Keratinocyte (primary cell): ENCODE measurements at regions not wholly inside any gene's neighbourhood (a gene's known extent, or its start where the extent isn't known, plus 50 kb on each side); places are given as distances from the start of the nearest gene placed in this dataset.

Source experiments
- DNase-seq: peaks from one replicate; pipeline ENCODE4 v3.0.0-alpha.2; 2011; ENCODE audit warnings: low read depth, missing footprints, low spot score
- FAIRE-seq: peaks from 2 replicates; lab custom pipeline; 2011; peaks lifted over from hg19 to GRCh38; lab: Jason Lieb, UNC
- H2AFZ ChIP-seq: 2 replicates; pipeline ENCODE4 v1.6.0; 2012; ENCODE audit warnings: low read length, control low read depth, inconsistent platforms; ENCODE audit not compliant: control insufficient read depth
- H3K27ac ChIP-seq: 2 replicates; pipeline ENCODE4 v1.5.1; 2011; ENCODE audit warnings: low read length; ENCODE audit not compliant: control insufficient read depth, insufficient read depth
- H3K27me3 ChIP-seq: 3 replicates; pipeline ENCODE4 v1.6.0; 2011; ENCODE audit warnings: low read length; ENCODE audit not compliant: control insufficient read depth, insufficient read depth; ENCODE audit errors: extremely low read depth
- H3K36me3 ChIP-seq, 2 experiments: 2 replicates in 1 of 2; 3 replicates in 1 of 2; pipeline ENCODE4 v1.5.1; 2011; ENCODE audit warnings: low read length in 2 of 2, mild to moderate bottlenecking in 1 of 2; ENCODE audit not compliant: control insufficient read depth in 2 of 2, insufficient read depth in 2 of 2; ENCODE audit errors: extremely low read depth in 1 of 2
- H3K4me1 ChIP-seq: 3 replicates; pipeline ENCODE4 v1.5.1; 2011; ENCODE audit warnings: low read length; ENCODE audit not compliant: control insufficient read depth, insufficient read depth; ENCODE audit errors: extremely low read depth
- H3K4me2 ChIP-seq: 3 replicates; pipeline ENCODE4 v1.6.0; 2011; ENCODE audit warnings: low read depth, low read length; ENCODE audit not compliant: control insufficient read depth, insufficient read depth; ENCODE audit errors: extremely low read depth
- H3K4me3 ChIP-seq, 3 experiments: fragments of 200-600 bp in 1 of 3; sonication (generic) in 1 of 3; 2 replicates in 2 of 3; 3 replicates in 1 of 3; pipeline ENCODE4 v1.5.1; 2011 to 2016; ENCODE audit warnings: low read length in 3 of 3, mild to moderate bottlenecking in 3 of 3, control low read depth in 2 of 3, inconsistent platforms in 1 of 3, low read depth in 1 of 3, mixed read lengths in 1 of 3, mixed run types in 1 of 3, moderate library complexity in 1 of 3; ENCODE audit not compliant: control insufficient read depth in 2 of 3, insufficient read depth in 2 of 3; ENCODE audit errors: extremely low read depth in 1 of 3
- H3K79me2 ChIP-seq: 2 replicates; pipeline ENCODE4 v1.6.0; 2012; ENCODE audit warnings: low read length; ENCODE audit not compliant: control insufficient read depth, insufficient read depth
- H3K9ac ChIP-seq: 3 replicates; pipeline ENCODE4 v1.6.0; 2011; ENCODE audit warnings: low read length; ENCODE audit not compliant: control insufficient read depth, insufficient read depth; ENCODE audit errors: extremely low read depth
- H3K9me1 ChIP-seq: 3 replicates; pipeline ENCODE4 v1.6.0; 2011; ENCODE audit warnings: low read length; ENCODE audit not compliant: control insufficient read depth, insufficient read depth; ENCODE audit errors: extremely low read depth
- H3K9me3 ChIP-seq: 2 replicates; pipeline ENCODE4 v1.5.1; 2012; ENCODE audit warnings: low read depth, low read length; ENCODE audit not compliant: control insufficient read depth
- H4K20me1 ChIP-seq: 3 replicates; pipeline ENCODE4 v1.6.0; 2011; ENCODE audit warnings: low read length; ENCODE audit not compliant: control insufficient read depth, insufficient read depth; ENCODE audit errors: extremely low read depth
- EZH2 ChIP-seq: IDR thresholded peaks from one replicate; pipeline ENCODE4 v1.6.1; 2012; ENCODE audit warnings: inconsistent platforms, mild to moderate bottlenecking, low read length, moderate library complexity
- dilution Hi-C: fragments of 300-500 bp; cut with MboI; formaldehyde crosslinking; loops from one replicate; pipeline ENCODE4 v1.7.0; 2020; ENCODE audit warnings: low sequenced_read_pairs; ENCODE audit not compliant: extremely low pct_ligation_motif_present
- TF ChIP-seq, protein P1 (sequence below), 3 experiments: IDR thresholded peaks in 1 of 3; conservative IDR thresholded peaks in 1 of 3; optimal IDR thresholded peaks in 1 of 3; 2 replicates in 2 of 3; 3 replicates in 1 of 3; pipeline versions ENCODE3 to v1.5.1; 2011; ENCODE audit warnings: low read length in 3 of 3, mild to moderate bottlenecking in 3 of 3, moderate library complexity in 2 of 3, control low read depth in 1 of 3, inconsistent platforms in 1 of 3; ENCODE audit not compliant: insufficient read depth in 2 of 3; ENCODE audit errors: extremely low read depth in 1 of 3

DNA sequence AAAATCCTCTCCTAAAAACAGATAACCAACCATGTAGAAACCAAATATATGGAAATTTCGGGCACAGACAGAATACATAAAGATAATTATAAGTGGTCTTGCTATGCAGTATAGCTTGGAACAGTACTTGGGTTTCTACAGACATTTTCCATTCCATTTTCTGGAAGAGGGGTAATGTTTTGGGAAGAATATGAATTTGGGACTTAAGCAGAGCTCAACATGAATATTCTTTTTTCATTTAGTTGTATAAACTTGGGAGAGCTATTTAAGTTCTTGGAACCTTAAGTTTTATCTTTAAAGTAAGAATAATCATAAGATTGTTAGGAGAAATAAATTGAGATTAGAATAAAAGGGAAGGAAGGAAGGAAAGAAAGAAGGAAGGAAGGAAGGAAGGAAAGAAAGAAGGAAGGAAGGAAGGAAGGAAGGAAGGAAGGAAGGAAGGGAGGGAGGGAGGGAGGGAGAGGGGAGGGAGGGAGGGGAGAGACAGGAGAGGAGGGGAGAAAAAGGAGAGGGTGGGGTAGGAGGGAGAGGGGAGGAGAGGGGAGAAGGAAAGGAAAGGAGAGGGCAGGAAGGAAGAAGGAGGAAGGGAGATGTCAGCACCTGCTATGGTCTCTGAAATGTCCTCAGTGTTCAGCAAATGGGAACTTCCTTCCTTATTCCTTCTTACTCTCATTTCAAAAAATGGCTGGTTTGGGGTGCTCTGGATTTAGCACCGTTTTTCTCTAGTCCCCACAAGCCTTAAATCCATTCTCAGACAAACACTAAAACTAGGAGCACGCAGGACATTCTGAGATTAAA is 248.3 kb downstream of the LY86 start:
- dilution Hi-C loops: no loop called here
- no peaks in the 10 kb centered on the region for H3K9me3 ChIP-seq
- no peak for FAIRE-seq
- H3K4me3 ChIP-seq: no peak overlapping the region
- peaks cover 12% of the 10 kb centered on the region for H3K4me1 ChIP-seq
- no peak for TF ChIP-seq EZH2
- TF ChIP-seq, protein P1, sequence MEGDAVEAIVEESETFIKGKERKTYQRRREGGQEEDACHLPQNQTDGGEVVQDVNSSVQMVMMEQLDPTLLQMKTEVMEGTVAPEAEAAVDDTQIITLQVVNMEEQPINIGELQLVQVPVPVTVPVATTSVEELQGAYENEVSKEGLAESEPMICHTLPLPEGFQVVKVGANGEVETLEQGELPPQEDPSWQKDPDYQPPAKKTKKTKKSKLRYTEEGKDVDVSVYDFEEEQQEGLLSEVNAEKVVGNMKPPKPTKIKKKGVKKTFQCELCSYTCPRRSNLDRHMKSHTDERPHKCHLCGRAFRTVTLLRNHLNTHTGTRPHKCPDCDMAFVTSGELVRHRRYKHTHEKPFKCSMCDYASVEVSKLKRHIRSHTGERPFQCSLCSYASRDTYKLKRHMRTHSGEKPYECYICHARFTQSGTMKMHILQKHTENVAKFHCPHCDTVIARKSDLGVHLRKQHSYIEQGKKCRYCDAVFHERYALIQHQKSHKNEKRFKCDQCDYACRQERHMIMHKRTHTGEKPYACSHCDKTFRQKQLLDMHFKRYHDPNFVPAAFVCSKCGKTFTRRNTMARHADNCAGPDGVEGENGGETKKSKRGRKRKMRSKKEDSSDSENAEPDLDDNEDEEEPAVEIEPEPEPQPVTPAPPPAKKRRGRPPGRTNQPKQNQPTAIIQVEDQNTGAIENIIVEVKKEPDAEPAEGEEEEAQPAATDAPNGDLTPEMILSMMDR (optimal IDR thresholded peaks at IDR 0.05 in 1 of 3, IDR thresholded peaks at IDR 0.05 in 1 of 3, conservative IDR thresholded peaks at IDR 0.05 in 1 of 3; ENCODE audit: extremely low read depth in 1 of 3, insufficient read depth in 2 of 3, low read length in 3 of 3): no peak
- DNase-seq: no peak
- H3K9ac ChIP-seq: no peak overlapping the region
- H3K27me3 ChIP-seq: no peaks in the 10 kb centered on the region
- H3K27ac ChIP-seq: no peak overlapping the region
- no peaks in the 10 kb centered on the region for H4K20me1 ChIP-seq
- no peaks in the 10 kb centered on the region for H3K36me3 ChIP-seq
- no peaks in the 10 kb centered on the region for H3K79me2 ChIP-seq
- no peak overlapping the region for H3K4me2 ChIP-seq
- no peak overlapping the region for H2AFZ ChIP-seq
- H3K9me1 ChIP-seq: no peaks in the 10 kb centered on the region

DNA sequence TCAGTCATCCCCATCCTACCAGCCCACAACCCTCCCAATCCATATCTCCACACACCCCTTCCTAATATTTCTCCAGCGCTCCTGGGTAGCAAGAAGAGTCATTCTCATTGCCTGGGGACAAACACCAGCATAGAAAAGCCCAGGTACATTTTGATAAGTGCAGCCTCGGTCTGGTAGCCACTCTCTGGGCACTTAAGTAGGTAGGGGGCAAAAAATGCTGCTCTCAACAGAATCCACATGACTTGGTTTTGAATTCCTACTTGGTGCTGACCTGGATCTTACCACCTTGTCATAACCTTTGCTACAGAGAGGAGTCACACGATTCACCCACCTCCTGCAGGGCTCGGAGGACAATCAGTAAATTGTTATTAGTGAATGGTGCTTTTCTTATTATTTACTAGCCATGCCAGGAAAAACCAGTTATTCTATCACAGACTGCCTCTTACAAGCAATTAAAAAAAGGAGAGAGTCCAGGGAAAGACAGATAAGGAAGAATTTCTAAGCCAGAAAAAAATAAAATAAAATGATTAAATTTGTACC is 249.1 kb downstream of the LY86 start:
- H3K4me1 ChIP-seq: peaks cover 20% of the 10 kb centered on the region
- no peaks in the 10 kb centered on the region for H3K9me3 ChIP-seq
- H3K4me3 ChIP-seq: no peak overlapping the region
- no peaks in the 10 kb centered on the region for H4K20me1 ChIP-seq
- DNase-seq (no peak), FAIRE-seq (no peak)
- no peak overlapping the region for H3K27ac ChIP-seq
- no peak overlapping the region for H2AFZ ChIP-seq
- dilution Hi-C loops: no loop called here
- no peaks in the 10 kb centered on the region for H3K27me3 ChIP-seq
- no peak for TF ChIP-seq EZH2
- TF ChIP-seq, protein P1 (optimal IDR thresholded peaks at IDR 0.05 in 1 of 3, IDR thresholded peaks at IDR 0.05 in 1 of 3, conservative IDR thresholded peaks at IDR 0.05 in 1 of 3; ENCODE audit: extremely low read depth in 1 of 3, insufficient read depth in 2 of 3, low read length in 3 of 3): no peak
- H3K9me1 ChIP-seq: no peaks in the 10 kb centered on the region
- no peak overlapping the region for H3K4me2 ChIP-seq
- no peaks in the 10 kb centered on the region for H3K79me2 ChIP-seq
- H3K9ac ChIP-seq: no peak overlapping the region
- H3K36me3 ChIP-seq: no peaks in the 10 kb centered on the region
